ENCODE measurements at regions not wholly inside any gene's neighbourhood (a gene's known extent, or its start where the extent isn't known, plus 50 kb on each side); places are given as distances from the start of the nearest gene placed in this dataset.

- TF ChIP-seq CTCF (conservative IDR thresholded peaks at IDR 0.05; ENCODE audit: low read depth, low read length) (no peak), POLR2A (IDR thresholded peaks at IDR 0.05; ENCODE audit: low read depth, low read length) (no peak)
Observed at GRCh38 chr4:12239897-12240636, 811.4 kb upstream of the HS3ST1 start.
